ENCODE measurements at regions not wholly inside any gene's neighbourhood (a gene's known extent, or its start where the extent isn't known, plus 50 kb on each side); places are given as distances from the start of the nearest gene placed in this dataset.
A peak's percentile ranks its signal among the peaks of the same experiment; 100 is the strongest.

DNA sequence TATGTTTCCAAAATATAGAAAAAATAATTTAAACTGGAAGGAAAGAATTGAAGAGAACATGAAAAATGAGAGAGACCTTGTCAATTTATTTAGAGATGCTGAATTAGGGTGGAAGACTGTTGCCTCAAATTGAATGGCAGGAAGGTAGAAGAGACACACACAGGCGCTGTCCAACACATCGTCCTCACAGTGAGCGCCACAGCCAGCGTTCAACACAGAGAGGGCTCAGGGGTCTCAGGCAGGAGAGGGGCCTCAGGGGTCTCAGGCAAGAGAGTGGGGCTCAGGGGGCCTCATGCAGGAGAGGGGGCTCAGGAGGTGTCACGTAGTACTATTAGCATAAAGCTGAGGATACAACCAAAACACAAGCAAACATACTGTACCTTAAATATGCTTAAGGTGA lies 65.7 kb downstream of the TMEM18 start:
- Histone ChIP-seq H3K36me3 (no peaks in the 10 kb centered on the region), H3K4me3 (ENCODE audit: low read depth, low read length) (no peak overlapping the region), H3K27me3 (ENCODE audit: insufficient read depth, low read depth, severe bottlenecking) (no peaks in the 10 kb centered on the region), H3K27ac (no peak overlapping the region), H3K9me3 (ENCODE audit: severe bottlenecking) (no peaks in the 10 kb centered on the region)
- TF ChIP-seq CTCF (IDR thresholded peaks at IDR 0.05; ENCODE audit: low read depth, low read length) = no peak
- DNase-seq = peak; percentile 2

DNA sequence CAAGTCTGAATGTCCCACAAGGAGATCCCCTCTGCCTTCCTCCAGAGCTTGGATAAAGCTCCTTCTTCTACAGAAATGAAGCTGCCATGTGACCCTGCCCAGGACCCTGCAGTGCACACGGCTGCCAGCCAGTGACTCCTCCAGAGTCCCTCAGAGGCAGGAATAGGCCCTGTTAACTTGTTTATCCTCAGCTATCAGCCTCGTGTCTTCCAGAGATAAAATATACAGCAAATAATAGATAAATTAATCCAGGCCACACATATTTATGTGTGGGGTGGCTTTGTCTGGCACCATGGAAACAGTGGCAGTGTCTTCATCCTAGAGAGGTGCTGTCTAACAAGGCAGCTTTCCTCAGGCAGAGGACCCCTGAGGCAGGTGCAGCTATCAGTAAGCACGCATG lies 66.7 kb downstream of the TMEM18 start:
- H3K9me3 ChIP-seq (ENCODE audit: severe bottlenecking) = no peaks in the 10 kb centered on the region
- H3K36me3 ChIP-seq = no peaks in the 10 kb centered on the region
- no peak overlapping the region for H3K4me3 ChIP-seq (ENCODE audit: low read depth, low read length)
- DNase-seq = no peak
- no peaks in the 10 kb centered on the region for H3K27me3 ChIP-seq (ENCODE audit: insufficient read depth, low read depth, severe bottlenecking)
- no peak overlapping the region for H3K27ac ChIP-seq
- no peak for TF ChIP-seq CTCF (IDR thresholded peaks at IDR 0.05; ENCODE audit: low read depth, low read length)

- H3K27ac ChIP-seq = no peak overlapping the region
- no peaks in the 10 kb centered on the region for H3K36me3 ChIP-seq
- peak; percentile 2 for DNase-seq
- H3K9me3 ChIP-seq (ENCODE audit: severe bottlenecking) = no peaks in the 10 kb centered on the region
- no peaks in the 10 kb centered on the region for H3K27me3 ChIP-seq (ENCODE audit: insufficient read depth, low read depth, severe bottlenecking)
- no peak for TF ChIP-seq CTCF (IDR thresholded peaks at IDR 0.05; ENCODE audit: low read depth, low read length)
- no peak overlapping the region for H3K4me3 ChIP-seq (ENCODE audit: low read depth, low read length)
Observed at GRCh38 chr2:609881-610280, 67.3 kb downstream of the TMEM18 start.

DNA sequence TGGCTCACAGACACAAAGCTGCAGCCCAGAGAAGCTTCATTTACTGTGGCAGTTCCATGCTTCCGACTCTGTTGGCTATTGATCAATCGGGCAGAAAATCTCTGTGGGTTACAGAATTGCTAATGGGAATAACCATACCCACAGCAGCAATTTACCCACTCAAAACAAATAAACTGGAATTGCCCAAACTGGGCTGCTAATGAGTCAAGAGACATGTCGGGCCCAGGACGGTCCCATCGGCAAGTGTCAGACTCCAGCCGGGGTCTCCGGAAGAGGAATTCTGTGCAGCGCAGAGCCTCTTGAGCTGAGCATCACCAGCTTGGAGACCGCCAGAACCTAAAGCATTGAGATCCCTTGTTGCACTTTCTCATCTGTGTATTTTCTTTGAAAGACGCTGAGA lies 67.8 kb downstream of the TMEM18 start:
- no peaks in the 10 kb centered on the region for H3K36me3 ChIP-seq
- no peak overlapping the region for H3K4me3 ChIP-seq (ENCODE audit: low read depth, low read length)
- H3K27me3 ChIP-seq (ENCODE audit: insufficient read depth, low read depth, severe bottlenecking) = no peaks in the 10 kb centered on the region
- no peak for TF ChIP-seq CTCF (IDR thresholded peaks at IDR 0.05; ENCODE audit: low read depth, low read length)
- no peaks in the 10 kb centered on the region for H3K9me3 ChIP-seq (ENCODE audit: severe bottlenecking)
- peak; percentile 3 for DNase-seq
- no peak overlapping the region for H3K27ac ChIP-seq

DNA sequence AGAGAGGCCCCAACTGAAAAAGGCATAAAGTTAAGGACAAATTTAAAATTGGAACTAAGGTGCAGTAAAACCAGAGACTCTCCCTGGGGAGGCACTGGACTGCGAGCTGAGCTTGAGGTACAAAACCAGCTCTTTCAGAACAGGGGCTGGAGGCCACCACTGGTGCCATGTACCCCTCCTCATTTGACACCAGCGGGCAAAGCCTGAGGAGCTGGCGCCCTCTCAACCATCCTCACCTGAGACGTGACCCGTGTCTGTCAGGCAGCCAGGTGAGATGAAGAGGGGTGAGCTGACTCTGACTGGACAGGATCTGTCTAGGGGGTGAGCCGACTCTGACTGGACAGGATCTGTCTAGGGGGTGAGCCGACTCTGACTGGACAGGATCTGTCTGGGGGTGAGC lies 68.5 kb downstream of the TMEM18 start:
- no peaks in the 10 kb centered on the region for H3K27me3 ChIP-seq (ENCODE audit: insufficient read depth, low read depth, severe bottlenecking)
- no peak overlapping the region for H3K27ac ChIP-seq
- TF ChIP-seq CTCF (IDR thresholded peaks at IDR 0.05; ENCODE audit: low read depth, low read length) = no peak
- no peaks in the 10 kb centered on the region for H3K9me3 ChIP-seq (ENCODE audit: severe bottlenecking)
- no peak for DNase-seq
- no peaks in the 10 kb centered on the region for H3K36me3 ChIP-seq
- H3K4me3 ChIP-seq (ENCODE audit: low read depth, low read length) = no peak overlapping the region

- TF ChIP-seq CTCF (IDR thresholded peaks at IDR 0.05; ENCODE audit: low read depth, low read length) = no peak
Observed at GRCh38 chr2:608297-608696, 68.9 kb downstream of the TMEM18 start.

More at GRCh38 chr2:608297-608696, 68.9 kb downstream of the TMEM18 start:
- no peak overlapping the region for H3K27ac ChIP-seq
- no peaks in the 10 kb centered on the region for H3K9me3 ChIP-seq (ENCODE audit: severe bottlenecking)
- DNase-seq = no peak
- no peaks in the 10 kb centered on the region for H3K27me3 ChIP-seq (ENCODE audit: insufficient read depth, low read depth, severe bottlenecking)
- H3K36me3 ChIP-seq = no peaks in the 10 kb centered on the region
- H3K4me3 ChIP-seq (ENCODE audit: low read depth, low read length) = no peak overlapping the region

Measured in WERI-Rb-1 (cell line).